Embryonic facial prominence (tissue), 1 donor: ENCODE measurements at regions not wholly inside any gene's neighbourhood (a gene's known extent, or its start where the extent isn't known, plus 50 kb on each side); places are given as distances from the start of the nearest gene placed in this dataset.
A peak's percentile ranks its signal among the peaks of the same experiment; 100 is the strongest.

ENCODE experiments used
- DNase-seq: peaks from one replicate; pipeline ENCODE4 v3.0.0-alpha.2; 2016; ENCODE audit errors: extremely low spot score

GRCh38 chr16:17591655-17592405, 121.1 kb upstream of the XYLT1 start:
- DNase-seq: no peak

GRCh38 chr16:17590711-17591654, 120.2 kb upstream of the XYLT1 start:
- DNase-seq: no peak

DNA sequence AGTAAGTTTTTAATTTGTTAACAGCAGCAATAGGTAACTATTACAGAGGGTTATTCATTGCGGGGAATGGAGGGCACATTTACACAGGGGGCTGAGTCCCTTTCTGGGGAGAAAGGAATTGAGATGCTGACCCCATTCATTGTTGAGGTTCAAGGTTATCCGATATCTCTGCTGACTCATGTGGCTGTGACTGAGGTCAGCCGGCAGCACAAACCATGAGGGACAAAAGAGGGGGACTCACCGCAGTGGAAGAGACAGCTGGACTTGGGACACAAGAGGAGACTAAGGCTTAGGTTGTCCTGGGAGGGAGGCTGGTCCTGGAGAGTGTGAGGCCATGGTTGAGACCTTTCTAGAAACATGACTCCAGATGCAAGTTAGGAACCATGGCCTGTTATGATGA, 119.1 kb upstream of the XYLT1 start:
- DNase-seq: no peak

DNA sequence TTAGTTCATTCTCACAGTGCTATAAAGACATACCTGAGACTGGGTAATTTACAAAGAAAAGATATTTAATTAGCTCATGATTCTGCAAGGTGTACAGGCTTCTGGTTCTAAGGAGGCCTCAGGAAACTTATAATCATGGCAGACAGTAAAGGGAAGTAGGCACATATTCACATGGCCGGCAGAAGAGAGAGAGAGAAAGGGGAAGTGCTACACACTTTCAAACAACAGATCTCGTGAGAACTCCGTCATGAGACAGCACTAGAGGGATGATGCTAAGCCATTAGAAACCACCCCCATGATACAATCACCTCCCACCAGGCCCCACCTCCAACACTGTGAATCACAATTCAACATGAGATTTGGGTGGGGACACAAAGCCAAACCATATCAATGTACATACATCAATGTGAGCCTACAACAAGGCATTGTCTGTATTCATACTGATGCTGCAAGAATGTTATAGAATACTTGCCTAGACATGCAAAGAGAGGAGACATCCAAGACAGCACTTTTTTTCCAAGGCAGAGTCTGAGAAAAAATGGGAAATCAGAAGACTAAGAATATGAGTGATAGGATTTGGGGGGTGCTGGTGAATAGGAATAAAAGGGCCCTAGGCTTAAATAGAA, 114.8 kb upstream of the XYLT1 start:
- no peak for DNase-seq

GRCh38 chr16:17578981-17579874, 108.5 kb upstream of the XYLT1 start:
- DNase-seq: peak; percentile 29

- DNase-seq: no peak
Measured at GRCh38 chr16:17574256-17574655, 103.5 kb upstream of the XYLT1 start.

GRCh38 chr16:17572145-17572544, 101.4 kb upstream of the XYLT1 start:
- DNase-seq: no peak

- DNase-seq: no peak
Measured at GRCh38 chr16:17571499-17572093, 100.8 kb upstream of the XYLT1 start.

- no peak for DNase-seq
Measured at GRCh38 chr16:17568239-17568638, 97.5 kb upstream of the XYLT1 start.

DNA sequence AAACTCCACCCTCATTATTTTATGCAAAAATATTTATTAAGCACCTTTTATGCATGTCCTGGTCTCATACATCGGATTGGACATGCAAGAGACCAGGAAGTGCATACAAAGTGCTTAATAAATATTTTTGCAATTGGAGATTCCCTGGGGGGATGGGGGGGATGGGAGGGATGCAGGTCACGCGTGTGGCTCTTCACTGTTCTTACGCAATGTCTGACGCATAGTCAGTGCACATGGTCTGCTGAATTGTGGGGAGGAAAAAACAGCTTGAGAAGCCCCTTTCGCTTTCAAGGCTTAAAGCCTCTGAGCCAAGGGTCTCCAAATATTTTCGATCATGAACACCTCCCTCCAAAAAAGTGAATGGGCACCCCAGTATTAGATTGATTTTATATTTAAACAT, 96.7 kb upstream of the XYLT1 start:
- no peak for DNase-seq

- no peak for DNase-seq
Measured at GRCh38 chr16:17566656-17567450, 96.1 kb upstream of the XYLT1 start.

- DNase-seq: no peak
Measured at GRCh38 chr16:17566075-17566474, 95.3 kb upstream of the XYLT1 start.

DNA sequence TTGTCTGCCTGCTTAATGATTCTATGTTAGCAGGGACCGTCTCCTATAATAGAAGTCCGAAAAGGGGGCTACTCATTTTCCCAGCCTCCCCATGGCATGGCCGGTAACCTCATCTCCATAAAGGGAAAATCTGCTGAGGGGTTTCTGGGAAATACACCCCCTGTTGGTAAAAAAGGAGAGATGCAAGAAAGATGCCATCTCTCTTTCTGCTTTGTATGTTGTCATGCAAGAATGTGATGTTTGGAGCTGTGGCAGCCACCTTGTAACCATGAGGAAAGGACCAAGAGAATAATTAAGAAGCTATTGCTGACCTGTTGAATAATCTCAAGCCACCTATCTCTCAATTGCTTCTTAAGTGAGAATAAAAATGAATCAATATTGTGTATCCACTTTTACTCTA, 94.8 kb upstream of the XYLT1 start:
- DNase-seq: no peak

GRCh38 chr16:17564856-17565255, 94.1 kb upstream of the XYLT1 start:
- DNase-seq: no peak

GRCh38 chr16:17563323-17564091, 92.7 kb upstream of the XYLT1 start:
- no peak for DNase-seq

DNA sequence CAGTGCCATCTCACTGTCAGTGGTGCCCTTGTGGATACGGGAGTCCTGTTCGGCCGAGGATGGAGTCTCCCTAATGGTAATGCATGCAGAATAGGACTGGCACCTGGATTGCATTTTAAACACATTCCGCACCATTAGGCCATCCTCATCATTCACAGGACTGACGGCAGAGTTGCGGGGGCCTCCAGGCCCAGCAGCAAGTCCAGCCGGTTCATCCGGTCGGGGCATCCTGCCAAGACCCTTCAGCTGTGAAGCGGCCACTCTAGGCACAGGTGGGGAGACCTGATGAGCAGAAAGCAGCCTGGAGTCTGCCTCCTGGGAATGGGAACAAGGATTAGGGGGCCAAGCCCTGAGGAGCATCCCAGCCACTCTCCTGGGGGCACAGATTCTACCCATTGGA, 90.3 kb upstream of the XYLT1 start:
- DNase-seq: no peak

DNA sequence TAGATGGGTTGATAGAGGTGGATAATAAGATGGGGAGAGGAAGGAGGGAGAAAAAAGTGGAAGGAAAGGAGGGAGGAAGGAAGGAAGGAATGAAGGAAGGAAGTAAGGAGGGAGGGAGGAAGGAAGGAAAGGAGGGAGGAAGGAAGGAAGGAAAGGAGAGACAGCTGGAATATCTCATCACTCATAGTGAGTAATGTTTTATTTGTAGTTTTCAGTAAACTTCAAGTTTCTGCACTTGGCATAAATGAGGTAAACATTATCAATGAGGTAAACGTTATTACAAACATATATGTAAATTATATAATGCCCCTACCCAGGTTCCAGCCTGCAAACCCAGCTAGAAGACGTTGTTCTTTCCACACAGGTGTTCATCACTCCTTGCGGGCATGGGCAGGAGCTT, 89.8 kb upstream of the XYLT1 start:
- DNase-seq: no peak

DNA sequence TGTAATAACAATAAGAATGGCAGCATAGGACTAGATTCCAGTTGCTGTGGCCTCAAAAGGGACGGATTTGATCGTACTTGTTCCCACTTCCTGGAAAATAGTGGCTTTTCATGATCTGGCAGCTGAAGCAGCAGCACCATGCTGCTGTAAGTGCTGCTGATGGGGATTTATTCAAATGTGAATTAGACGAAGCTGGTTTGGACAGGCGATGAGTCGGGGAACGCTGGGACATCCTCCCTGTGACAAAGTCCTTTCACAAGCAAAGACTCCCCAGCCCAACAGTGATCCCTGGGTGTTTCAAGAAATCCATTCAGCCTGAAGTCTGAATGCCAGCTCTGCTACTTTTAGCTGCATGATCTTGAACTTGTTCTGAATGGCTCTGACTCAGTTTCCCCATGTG, 88.6 kb upstream of the XYLT1 start:
- DNase-seq: no peak

- no peak for DNase-seq
Measured at GRCh38 chr16:17557949-17558348, 87.2 kb upstream of the XYLT1 start.

- no peak for DNase-seq
Measured at GRCh38 chr16:17557480-17557879, 86.7 kb upstream of the XYLT1 start.
